ENCODE measurements at regions not wholly inside any gene's neighbourhood (a gene's known extent, or its start where the extent isn't known, plus 50 kb on each side); places are given as distances from the start of the nearest gene placed in this dataset.

- H3K9ac ChIP-seq (ENCODE audit: low read length): no peak overlapping the region
- H3K27me3 ChIP-seq (replicated peaks; ENCODE audit: insufficient read depth, low read length): no peaks in the 10 kb centered on the region
- H3K36me3 ChIP-seq (replicated peaks; ENCODE audit: insufficient read depth, low read length): no peaks in the 10 kb centered on the region
- no peaks in the 10 kb centered on the region for H3F3A ChIP-seq (ENCODE audit: insufficient read depth, low read length)
- H3K4me1 ChIP-seq (ENCODE audit: low read length): no peaks in the 10 kb centered on the region
- no peak for DNase-seq
- H3K27ac ChIP-seq (ENCODE audit: low read length): no peak overlapping the region
- H3K79me2 ChIP-seq (ENCODE audit: low read length): no peaks in the 10 kb centered on the region
- no peak for TF ChIP-seq CTCF (IDR thresholded peaks at IDR 0.05; ENCODE audit: low read length)
- TF ChIP-seq EZH2phosphoT487 (IDR thresholded peaks at IDR 0.05; ENCODE audit: low read length): no peak
- TF ChIP-seq EZH2 (optimal IDR thresholded peaks at IDR 0.05; ENCODE audit: low read depth, low read length): no peak
- no peaks in the 10 kb centered on the region for H3K9me2 ChIP-seq (replicated peaks; ENCODE audit: insufficient read depth, low read length)
- no peaks in the 10 kb centered on the region for H4K20me1 ChIP-seq (ENCODE audit: insufficient read depth, low read length)
- H3K4me2 ChIP-seq (ENCODE audit: low read depth, low read length): no peak overlapping the region
- no peak overlapping the region for H3K4me3 ChIP-seq (ENCODE audit: low read length)
- H2AFZ ChIP-seq (ENCODE audit: low read length): no peak overlapping the region
- H3K9me3 ChIP-seq (replicated peaks; ENCODE audit: insufficient read depth, low read length): no peaks in the 10 kb centered on the region
These were observed 460.7 kb upstream of the RASGRP1 start for GRCh38 chr15:39025321-39025720.

GRCh38 chr15:39025881-39026280 lies 461.3 kb upstream of the RASGRP1 start:
- Histone ChIP-seq H3K4me3 (ENCODE audit: low read length) (no peak overlapping the region), H3K9me3 (replicated peaks; ENCODE audit: insufficient read depth, low read length) (no peaks in the 10 kb centered on the region), H3K79me2 (ENCODE audit: low read length) (no peaks in the 10 kb centered on the region), H3K4me2 (ENCODE audit: low read depth, low read length) (no peak overlapping the region), H3K4me1 (ENCODE audit: low read length) (no peaks in the 10 kb centered on the region), H3K27ac (ENCODE audit: low read length) (no peak overlapping the region), H3K9me2 (replicated peaks; ENCODE audit: insufficient read depth, low read length) (no peaks in the 10 kb centered on the region), H4K20me1 (ENCODE audit: insufficient read depth, low read length) (no peaks in the 10 kb centered on the region), H2AFZ (ENCODE audit: low read length) (no peak overlapping the region), H3K36me3 (replicated peaks; ENCODE audit: insufficient read depth, low read length) (no peaks in the 10 kb centered on the region), H3F3A (ENCODE audit: insufficient read depth, low read length) (no peaks in the 10 kb centered on the region), H3K9ac (ENCODE audit: low read length) (no peak overlapping the region), H3K27me3 (replicated peaks; ENCODE audit: insufficient read depth, low read length) (no peaks in the 10 kb centered on the region)
- TF ChIP-seq CTCF (IDR thresholded peaks at IDR 0.05; ENCODE audit: low read length): no peak
- no peak for TF ChIP-seq EZH2 (optimal IDR thresholded peaks at IDR 0.05; ENCODE audit: low read depth, low read length)
- TF ChIP-seq EZH2phosphoT487 (IDR thresholded peaks at IDR 0.05; ENCODE audit: low read length): no peak
- no peak for DNase-seq

GRCh38 chr15:39028069-39028468 lies 463.5 kb upstream of the RASGRP1 start:
- Histone ChIP-seq H2AFZ (ENCODE audit: low read length) (no peak overlapping the region), H3K4me2 (ENCODE audit: low read depth, low read length) (no peak overlapping the region), H3K9me2 (replicated peaks; ENCODE audit: insufficient read depth, low read length) (no peaks in the 10 kb centered on the region), H3K9ac (ENCODE audit: low read length) (no peak overlapping the region), H3K9me3 (replicated peaks; ENCODE audit: insufficient read depth, low read length) (no peaks in the 10 kb centered on the region), H3K79me2 (ENCODE audit: low read length) (no peaks in the 10 kb centered on the region), H3K4me1 (ENCODE audit: low read length) (no peaks in the 10 kb centered on the region), H3K4me3 (ENCODE audit: low read length) (no peak overlapping the region), H3K27me3 (replicated peaks; ENCODE audit: insufficient read depth, low read length) (no peaks in the 10 kb centered on the region), H3F3A (ENCODE audit: insufficient read depth, low read length) (no peaks in the 10 kb centered on the region), H3K27ac (ENCODE audit: low read length) (no peak overlapping the region), H3K36me3 (replicated peaks; ENCODE audit: insufficient read depth, low read length) (no peaks in the 10 kb centered on the region), H4K20me1 (ENCODE audit: insufficient read depth, low read length) (no peaks in the 10 kb centered on the region)
- DNase-seq: no peak
- TF ChIP-seq CTCF (IDR thresholded peaks at IDR 0.05; ENCODE audit: low read length) (no peak), EZH2phosphoT487 (IDR thresholded peaks at IDR 0.05; ENCODE audit: low read length) (no peak), EZH2 (optimal IDR thresholded peaks at IDR 0.05; ENCODE audit: low read depth, low read length) (no peak)

Measured in MM.1S (cell line).